ENCODE measurements at regions not wholly inside any gene's neighbourhood (a gene's known extent, or its start where the extent isn't known, plus 50 kb on each side); places are given as distances from the start of the nearest gene placed in this dataset.

- no peak for TF ChIP-seq KDM1A (IDR thresholded peaks at IDR 0.05; ENCODE audit: borderline replicate concordance, low read length)
- no peak for TF ChIP-seq ZNF274 (IDR thresholded peaks at IDR 0.05; ENCODE audit: borderline replicate concordance, extremely low read depth, low read length)
- no peak for TF ChIP-seq EZH2 (IDR thresholded peaks at IDR 0.05; ENCODE audit: low read depth, low read length, severe bottlenecking)
- no peak for TF ChIP-seq POLR2AphosphoS5 (IDR thresholded peaks at IDR 0.05; ENCODE audit: low read depth, low read length)
- no peak for TF ChIP-seq RXRA (IDR thresholded peaks at IDR 0.05; ENCODE audit: insufficient read depth, low read depth, low read length)
- no peak for TF ChIP-seq SP4 (IDR thresholded peaks at IDR 0.05; ENCODE audit: low read length)
These were observed 80.8 kb upstream of the FUCA2 start for GRCh38 chr6:143592335-143592734.

Measured in H1 (cell line).